Keratinocyte (primary cell): ENCODE measurements at regions not wholly inside any gene's neighbourhood (a gene's known extent, or its start where the extent isn't known, plus 50 kb on each side); places are given as distances from the start of the nearest gene placed in this dataset.

Source experiments
- DNase-seq: peaks from one replicate; pipeline ENCODE4 v3.0.0-alpha.2; 2011; ENCODE audit warnings: low read depth, missing footprints, low spot score
- FAIRE-seq: peaks from 2 replicates; lab custom pipeline; 2011; peaks lifted over from hg19 to GRCh38; lab: Jason Lieb, UNC
- H2AFZ ChIP-seq: 2 replicates; pipeline ENCODE4 v1.6.0; 2012; ENCODE audit warnings: low read length, control low read depth, inconsistent platforms; ENCODE audit not compliant: control insufficient read depth
- H3K27ac ChIP-seq: 2 replicates; pipeline ENCODE4 v1.5.1; 2011; ENCODE audit warnings: low read length; ENCODE audit not compliant: control insufficient read depth, insufficient read depth
- H3K27me3 ChIP-seq: 3 replicates; pipeline ENCODE4 v1.6.0; 2011; ENCODE audit warnings: low read length; ENCODE audit not compliant: control insufficient read depth, insufficient read depth; ENCODE audit errors: extremely low read depth
- H3K36me3 ChIP-seq, 2 experiments: 2 replicates in 1 of 2; 3 replicates in 1 of 2; pipeline ENCODE4 v1.5.1; 2011; ENCODE audit warnings: low read length in 2 of 2, mild to moderate bottlenecking in 1 of 2; ENCODE audit not compliant: control insufficient read depth in 2 of 2, insufficient read depth in 2 of 2; ENCODE audit errors: extremely low read depth in 1 of 2
- H3K4me1 ChIP-seq: 3 replicates; pipeline ENCODE4 v1.5.1; 2011; ENCODE audit warnings: low read length; ENCODE audit not compliant: control insufficient read depth, insufficient read depth; ENCODE audit errors: extremely low read depth
- H3K4me2 ChIP-seq: 3 replicates; pipeline ENCODE4 v1.6.0; 2011; ENCODE audit warnings: low read depth, low read length; ENCODE audit not compliant: control insufficient read depth, insufficient read depth; ENCODE audit errors: extremely low read depth
- H3K4me3 ChIP-seq, 3 experiments: fragments of 200-600 bp in 1 of 3; sonication (generic) in 1 of 3; 2 replicates in 2 of 3; 3 replicates in 1 of 3; pipeline ENCODE4 v1.5.1; 2011 to 2016; ENCODE audit warnings: low read length in 3 of 3, mild to moderate bottlenecking in 3 of 3, control low read depth in 2 of 3, inconsistent platforms in 1 of 3, low read depth in 1 of 3, mixed read lengths in 1 of 3, mixed run types in 1 of 3, moderate library complexity in 1 of 3; ENCODE audit not compliant: control insufficient read depth in 2 of 3, insufficient read depth in 2 of 3; ENCODE audit errors: extremely low read depth in 1 of 3
- H3K79me2 ChIP-seq: 2 replicates; pipeline ENCODE4 v1.6.0; 2012; ENCODE audit warnings: low read length; ENCODE audit not compliant: control insufficient read depth, insufficient read depth
- H3K9ac ChIP-seq: 3 replicates; pipeline ENCODE4 v1.6.0; 2011; ENCODE audit warnings: low read length; ENCODE audit not compliant: control insufficient read depth, insufficient read depth; ENCODE audit errors: extremely low read depth
- H3K9me1 ChIP-seq: 3 replicates; pipeline ENCODE4 v1.6.0; 2011; ENCODE audit warnings: low read length; ENCODE audit not compliant: control insufficient read depth, insufficient read depth; ENCODE audit errors: extremely low read depth
- H3K9me3 ChIP-seq: 2 replicates; pipeline ENCODE4 v1.5.1; 2012; ENCODE audit warnings: low read depth, low read length; ENCODE audit not compliant: control insufficient read depth
- H4K20me1 ChIP-seq: 3 replicates; pipeline ENCODE4 v1.6.0; 2011; ENCODE audit warnings: low read length; ENCODE audit not compliant: control insufficient read depth, insufficient read depth; ENCODE audit errors: extremely low read depth
- CTCF ChIP-seq, 3 experiments: IDR thresholded peaks in 1 of 3; conservative IDR thresholded peaks in 1 of 3; optimal IDR thresholded peaks in 1 of 3; 2 replicates in 2 of 3; 3 replicates in 1 of 3; pipeline versions ENCODE3 to v1.5.1; 2011; ENCODE audit warnings: low read length in 3 of 3, mild to moderate bottlenecking in 3 of 3, moderate library complexity in 2 of 3, control low read depth in 1 of 3, inconsistent platforms in 1 of 3; ENCODE audit not compliant: insufficient read depth in 2 of 3; ENCODE audit errors: extremely low read depth in 1 of 3
- EZH2 ChIP-seq: IDR thresholded peaks from one replicate; pipeline ENCODE4 v1.6.1; 2012; ENCODE audit warnings: inconsistent platforms, mild to moderate bottlenecking, low read length, moderate library complexity
- dilution Hi-C: fragments of 300-500 bp; cut with MboI; formaldehyde crosslinking; loops from one replicate; pipeline ENCODE4 v1.7.0; 2020; ENCODE audit warnings: low sequenced_read_pairs; ENCODE audit not compliant: extremely low pct_ligation_motif_present

GRCh38 chr3:67239353-67239752 lies 241.2 kb downstream of the KBTBD8 start:
- H3K27me3 ChIP-seq = no peaks in the 10 kb centered on the region
- H3K27ac ChIP-seq = no peak overlapping the region
- H4K20me1 ChIP-seq = no peaks in the 10 kb centered on the region
- dilution Hi-C loops = no loop called here
- no peaks in the 10 kb centered on the region for H3K9me3 ChIP-seq
- H3K4me3 ChIP-seq = no peak overlapping the region
- FAIRE-seq = no peak
- no peaks in the 10 kb centered on the region for H3K36me3 ChIP-seq
- H3K79me2 ChIP-seq = no peaks in the 10 kb centered on the region
- H2AFZ ChIP-seq = no peak overlapping the region
- no peak overlapping the region for H3K4me2 ChIP-seq
- H3K9me1 ChIP-seq = no peaks in the 10 kb centered on the region
- TF ChIP-seq CTCF (optimal IDR thresholded peaks at IDR 0.05 in 1 of 3, IDR thresholded peaks at IDR 0.05 in 1 of 3, conservative IDR thresholded peaks at IDR 0.05 in 1 of 3; ENCODE audit: extremely low read depth in 1 of 3, insufficient read depth in 2 of 3, low read length in 3 of 3) (no peak), EZH2 (no peak)
- no peak for DNase-seq
- no peak overlapping the region for H3K9ac ChIP-seq
- no peaks in the 10 kb centered on the region for H3K4me1 ChIP-seq

- DNase-seq (no peak), FAIRE-seq (no peak)
- no peak overlapping the region for H3K27ac ChIP-seq
- H3K9ac ChIP-seq = no peak overlapping the region
- H3K79me2 ChIP-seq = no peaks in the 10 kb centered on the region
- H3K4me3 ChIP-seq = no peak overlapping the region
- no peak for TF ChIP-seq CTCF (optimal IDR thresholded peaks at IDR 0.05 in 1 of 3, IDR thresholded peaks at IDR 0.05 in 1 of 3, conservative IDR thresholded peaks at IDR 0.05 in 1 of 3; ENCODE audit: extremely low read depth in 1 of 3, insufficient read depth in 2 of 3, low read length in 3 of 3)
- TF ChIP-seq EZH2 = no peak
- no peaks in the 10 kb centered on the region for H4K20me1 ChIP-seq
- H3K9me3 ChIP-seq = no peaks in the 10 kb centered on the region
- H3K9me1 ChIP-seq = no peaks in the 10 kb centered on the region
- H3K27me3 ChIP-seq = no peaks in the 10 kb centered on the region
- no peak overlapping the region for H2AFZ ChIP-seq
- dilution Hi-C loops = no loop called here
- no peak overlapping the region for H3K4me2 ChIP-seq
- H3K4me1 ChIP-seq = no peaks in the 10 kb centered on the region
- no peaks in the 10 kb centered on the region for H3K36me3 ChIP-seq
Observed at GRCh38 chr3:67241084-67241483, 243.0 kb downstream of the KBTBD8 start.
